ENCODE measurements at regions not wholly inside any gene's neighbourhood (a gene's known extent, or its start where the extent isn't known, plus 50 kb on each side); places are given as distances from the start of the nearest gene placed in this dataset.

DNA sequence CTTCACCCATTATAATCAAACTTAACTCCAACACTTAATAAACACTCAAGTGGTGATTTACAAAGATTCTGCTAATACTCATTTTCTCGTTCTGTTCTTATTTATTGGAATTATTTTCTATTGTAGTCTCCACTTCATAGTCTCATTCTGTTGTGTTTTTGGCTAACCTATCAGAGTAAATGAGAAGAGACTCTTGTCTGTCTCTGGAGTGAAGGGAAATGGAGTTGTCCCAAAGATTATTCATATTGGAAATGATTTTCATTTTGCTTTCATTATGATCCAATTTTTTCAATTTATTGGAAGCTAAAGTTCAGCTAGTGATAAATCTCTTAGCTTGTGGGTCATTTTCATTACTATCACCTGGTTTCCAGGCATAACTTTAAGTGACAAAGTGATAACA is 454.9 kb upstream of the JAG1 start:
- no peak for DNase-seq (ENCODE audit: low spot score)

DNA sequence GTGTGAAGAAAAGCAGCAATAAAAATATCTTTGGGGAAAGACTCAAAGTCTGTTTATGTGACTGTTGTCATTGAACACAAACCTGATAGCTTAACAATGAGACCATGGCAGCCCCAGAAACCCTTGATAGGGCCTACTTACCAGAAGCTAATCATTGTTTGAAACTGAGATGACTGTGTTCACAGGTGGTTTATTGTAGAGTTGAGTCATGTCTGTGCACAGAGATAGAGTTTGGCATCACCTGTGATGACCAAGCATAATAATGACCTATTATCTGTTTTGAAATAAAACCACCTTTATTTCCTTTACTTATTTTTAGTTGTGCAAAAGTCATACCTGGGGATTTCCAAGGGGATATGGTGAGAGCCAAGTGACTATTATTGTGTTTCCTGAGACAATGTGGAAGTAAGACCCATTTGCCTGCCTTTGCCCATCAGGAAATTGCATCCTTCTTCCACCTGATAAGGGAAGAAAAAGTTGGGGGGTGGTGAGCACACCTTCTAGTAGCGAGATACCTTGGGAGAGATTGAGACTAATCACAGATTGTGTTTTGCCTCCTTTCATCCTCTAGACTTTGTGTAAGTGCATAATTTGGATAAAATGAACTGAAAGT is 456.9 kb upstream of the JAG1 start:
- DNase-seq (ENCODE audit: low spot score) = no peak

DNA sequence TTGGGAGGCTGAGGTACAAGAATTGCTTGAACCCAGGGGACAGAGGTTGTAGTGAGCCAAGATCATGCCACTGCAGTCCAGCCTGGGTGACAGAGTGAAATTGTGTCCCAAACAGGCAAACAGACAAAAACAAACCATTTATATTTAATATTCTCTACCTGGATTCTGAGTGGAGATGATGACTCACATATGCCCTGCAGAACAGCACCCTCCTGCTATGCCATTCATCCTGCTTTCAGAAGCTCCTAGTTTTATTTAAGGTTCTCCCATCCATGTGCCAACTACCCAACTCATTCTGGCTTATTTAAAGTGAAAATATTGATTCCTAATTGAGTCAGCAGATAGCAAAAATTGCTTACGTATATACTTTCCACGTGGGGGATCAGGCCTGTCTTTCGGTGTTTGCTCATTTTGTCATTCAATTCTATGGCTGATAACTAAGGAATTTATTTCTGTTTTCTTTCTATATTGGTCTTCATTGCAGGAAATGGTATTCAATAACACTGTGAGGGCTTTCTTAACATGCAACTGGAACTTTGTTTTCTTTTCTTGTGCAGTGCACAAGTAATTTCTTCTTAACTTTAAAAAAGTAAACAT is 459.1 kb upstream of the JAG1 start:
- DNase-seq (ENCODE audit: low spot score) = no peak

DNA sequence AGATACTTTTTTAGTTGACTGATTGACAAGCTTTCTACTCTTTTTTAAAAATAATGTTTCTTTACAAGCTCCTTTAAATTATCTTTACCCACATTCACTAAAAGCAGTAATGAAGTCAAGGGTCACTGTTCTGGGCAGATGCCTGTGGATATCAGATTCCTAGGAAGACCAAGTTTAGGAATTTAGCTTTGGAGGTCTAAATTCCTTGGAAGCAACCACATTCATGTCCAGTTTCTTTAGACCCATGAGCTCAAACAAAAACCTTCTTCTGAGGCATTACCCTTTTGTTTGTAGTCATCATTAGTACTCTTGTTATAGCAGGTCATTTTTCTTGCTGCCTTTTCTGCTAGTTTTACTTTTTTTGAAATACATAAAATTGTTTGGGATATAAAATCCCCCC is 462.9 kb upstream of the JAG1 start:
- DNase-seq (ENCODE audit: low spot score) = no peak

DNA sequence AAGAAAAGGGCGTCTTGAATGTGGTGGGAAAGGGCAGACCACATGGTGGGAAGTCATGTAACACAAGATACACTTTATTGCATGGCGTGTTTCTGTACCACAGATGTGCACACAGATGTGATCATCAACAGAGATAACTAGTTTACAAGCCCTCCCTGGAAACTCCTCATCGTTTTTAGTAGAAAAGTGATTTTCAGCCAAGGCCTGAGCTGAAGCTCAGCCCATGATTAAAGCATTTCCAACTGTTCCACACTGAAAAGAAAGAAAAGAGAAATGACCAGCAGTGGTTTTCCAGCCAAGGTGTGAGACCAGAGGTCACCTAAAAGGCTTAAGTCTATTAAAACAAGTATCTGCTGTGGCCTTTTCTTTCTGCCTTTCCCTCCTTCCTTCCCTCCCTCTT is 463.9 kb upstream of the JAG1 start:
- DNase-seq (ENCODE audit: low spot score) = no peak

DNA sequence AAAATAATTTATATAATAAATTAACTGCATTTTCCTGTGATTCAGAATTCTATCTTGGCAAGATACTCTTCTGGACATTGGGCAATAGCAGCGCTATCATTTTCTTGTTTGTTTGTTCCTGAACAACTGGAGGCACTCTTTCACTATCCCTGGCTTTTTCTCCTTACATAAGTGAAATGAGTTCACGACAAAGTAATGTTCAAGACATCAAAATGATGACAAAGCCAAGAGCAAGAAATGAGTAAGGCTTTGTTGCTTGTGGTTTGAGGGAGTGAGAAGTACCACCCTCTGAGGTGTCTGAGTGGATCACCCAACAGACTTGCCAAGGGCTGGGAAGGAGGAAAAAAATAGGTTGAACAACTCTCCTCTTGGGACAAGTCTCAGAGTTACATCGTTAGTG is 466.6 kb upstream of the JAG1 start:
- DNase-seq (ENCODE audit: low spot score) = peak; percentile 89

DNA sequence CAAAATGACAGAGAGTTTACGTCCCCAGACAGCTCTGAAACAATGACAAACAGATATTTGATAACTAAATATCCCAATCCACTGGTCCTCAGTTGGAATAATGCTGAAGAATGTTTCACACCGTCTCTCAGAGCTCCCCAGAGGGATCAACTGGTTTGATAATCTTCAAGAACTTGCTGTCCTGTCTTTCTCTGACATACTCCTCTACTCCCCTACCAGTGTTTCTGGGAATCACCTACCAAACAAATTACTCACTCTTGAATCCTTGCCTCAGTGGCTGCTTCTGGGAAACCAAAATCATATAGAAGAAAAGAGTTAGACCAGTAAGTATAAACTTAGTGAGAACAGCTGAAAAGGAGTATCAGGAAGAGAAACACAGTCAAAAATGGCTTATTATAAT is 469.7 kb upstream of the JAG1 start:
- no peak for DNase-seq (ENCODE audit: low spot score)

DNA sequence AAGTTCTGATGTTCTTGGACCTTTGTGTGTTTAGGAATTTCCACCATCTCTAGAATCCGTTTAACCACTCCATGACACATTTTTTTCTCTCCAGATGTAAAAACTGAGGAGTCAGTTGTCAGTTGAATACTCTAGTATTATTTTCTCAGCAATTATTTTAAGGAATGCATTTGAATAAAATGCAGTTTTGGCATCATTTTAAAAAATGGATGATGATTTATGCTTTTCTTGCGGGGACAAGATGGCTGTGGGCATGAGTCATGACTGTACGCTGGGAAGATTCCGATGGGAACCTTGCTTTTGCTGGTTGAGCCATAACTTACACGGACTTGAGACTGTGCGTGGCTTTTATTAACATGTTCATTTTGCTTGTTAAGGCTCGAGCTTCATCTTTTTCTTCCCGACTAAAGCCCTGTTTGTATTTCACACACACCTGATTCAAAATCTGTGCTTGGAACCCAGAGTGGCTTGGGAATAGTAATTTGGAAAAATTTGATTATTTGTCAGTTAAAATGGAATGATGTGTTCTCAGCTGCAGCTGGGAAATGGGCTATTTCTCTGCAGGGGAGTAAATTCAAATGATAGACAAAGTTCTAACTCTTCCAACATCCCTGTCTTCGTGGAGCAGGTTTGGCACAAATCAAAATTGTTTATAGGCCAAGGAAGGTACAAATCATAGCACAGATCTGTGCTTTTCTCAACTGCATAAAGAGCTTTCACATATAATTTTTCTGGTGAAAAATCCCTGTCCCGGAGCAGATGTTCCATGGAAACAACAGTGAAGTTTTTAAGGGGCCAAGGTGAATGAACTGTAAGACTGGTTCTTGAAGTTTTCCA is 470.5 kb upstream of the JAG1 start:
- peak; percentile 90 for DNase-seq (ENCODE audit: low spot score)

DNA sequence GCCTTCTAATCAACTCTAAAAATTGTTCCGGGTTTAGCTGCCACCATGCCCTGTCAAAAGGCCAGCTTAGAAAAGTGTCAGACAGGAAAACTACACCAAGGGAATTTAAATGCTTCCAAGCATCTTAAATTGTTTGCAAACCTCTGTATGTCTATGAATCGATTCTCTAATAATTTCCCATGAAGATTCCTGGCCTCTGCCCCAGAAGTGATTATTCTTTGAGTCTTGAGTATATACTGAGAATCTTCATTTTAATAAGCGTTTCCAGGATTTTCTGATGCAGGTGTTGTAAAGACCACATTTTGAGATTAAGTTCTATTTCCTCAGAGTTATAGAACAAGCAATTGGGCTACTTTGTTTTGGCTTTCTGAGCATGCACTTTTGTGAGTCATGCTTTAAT is 471.8 kb upstream of the JAG1 start:
- no peak for DNase-seq (ENCODE audit: low spot score)

DNA sequence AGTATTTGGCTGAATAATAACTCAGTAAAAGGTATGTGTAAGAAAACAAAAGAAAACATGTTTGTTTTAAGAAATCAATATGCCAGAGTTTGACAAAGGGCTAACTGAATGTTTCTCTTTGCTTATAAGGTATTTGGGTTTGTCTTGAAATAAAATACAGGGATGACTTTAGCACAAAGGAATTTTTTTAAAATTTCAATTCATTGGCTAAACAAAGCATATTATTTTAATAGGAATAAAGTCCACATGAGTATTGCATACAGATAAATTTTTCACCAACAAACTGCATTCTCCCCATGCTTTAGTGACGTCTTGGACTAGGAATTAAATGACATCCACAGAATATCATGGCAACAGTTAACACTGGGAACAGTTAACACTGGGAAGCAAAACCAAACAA is 480.0 kb upstream of the JAG1 start:
- DNase-seq (ENCODE audit: low spot score) = no peak

DNA sequence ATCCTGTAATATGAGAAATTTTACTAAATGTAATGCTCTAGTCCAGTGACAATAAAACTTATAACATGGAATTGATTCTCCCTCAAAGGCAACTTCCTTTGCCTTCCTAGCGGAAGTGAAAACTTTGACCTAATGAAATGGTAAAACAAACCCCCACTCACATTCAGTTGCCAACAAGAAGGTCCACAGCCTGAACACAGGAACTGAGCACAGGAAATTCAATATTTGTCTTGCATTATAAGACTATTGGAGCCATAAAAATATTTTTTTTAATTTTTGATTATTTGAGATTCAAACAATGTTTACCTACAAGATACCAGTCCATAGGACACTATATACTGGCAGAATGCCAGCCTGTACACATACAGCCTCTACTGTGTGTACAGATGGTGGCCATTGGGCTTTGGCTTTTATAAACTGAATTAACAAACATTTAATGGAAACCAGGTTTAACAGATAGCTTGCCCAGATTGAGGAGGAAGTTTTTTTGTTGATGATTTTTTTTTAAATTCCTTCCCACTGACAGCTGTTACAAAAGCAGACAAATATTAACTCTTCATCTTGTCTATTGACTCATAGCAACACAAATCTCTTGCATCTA is 481.5 kb upstream of the JAG1 start:
- no peak for DNase-seq (ENCODE audit: low spot score)

DNA sequence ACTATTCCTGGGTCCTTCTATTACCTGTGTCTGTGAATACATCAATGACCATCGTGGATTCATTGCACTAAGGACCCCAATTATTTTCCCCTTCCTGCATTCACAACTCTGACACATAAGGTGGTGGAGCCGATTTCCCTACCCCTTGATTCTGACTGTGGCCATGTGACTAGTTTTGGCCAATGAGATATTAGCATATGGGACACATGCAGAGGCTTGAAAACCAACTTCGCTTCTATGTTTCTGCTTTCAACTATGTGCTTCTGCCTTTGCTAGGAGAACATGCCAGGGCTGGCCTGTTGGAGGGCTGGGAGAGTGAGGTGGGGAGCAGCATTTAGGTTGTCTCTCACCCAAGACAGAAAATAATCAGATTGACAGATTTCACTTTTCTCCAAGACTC is 483.1 kb upstream of the JAG1 start:
- no peak for DNase-seq (ENCODE audit: low spot score)

DNA sequence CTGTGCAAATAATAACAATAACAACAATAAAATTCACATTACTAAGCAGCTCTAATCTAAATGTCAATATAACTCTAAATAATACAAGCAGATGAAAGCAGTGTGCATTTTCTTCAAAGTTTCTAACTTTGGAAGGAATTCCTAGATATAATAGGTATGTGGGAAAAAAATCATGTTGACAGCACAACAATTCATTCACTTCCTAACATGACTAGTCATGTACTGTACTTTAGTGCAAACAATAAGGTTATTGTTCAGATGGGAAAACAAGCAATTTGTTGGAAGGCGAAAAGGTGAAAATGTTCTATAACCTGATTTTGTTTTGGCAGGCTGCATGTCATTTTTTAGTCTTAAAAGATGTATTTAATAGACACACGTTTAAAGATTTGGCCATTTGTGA is 484.3 kb upstream of the JAG1 start:
- DNase-seq (ENCODE audit: low spot score) = no peak

DNA sequence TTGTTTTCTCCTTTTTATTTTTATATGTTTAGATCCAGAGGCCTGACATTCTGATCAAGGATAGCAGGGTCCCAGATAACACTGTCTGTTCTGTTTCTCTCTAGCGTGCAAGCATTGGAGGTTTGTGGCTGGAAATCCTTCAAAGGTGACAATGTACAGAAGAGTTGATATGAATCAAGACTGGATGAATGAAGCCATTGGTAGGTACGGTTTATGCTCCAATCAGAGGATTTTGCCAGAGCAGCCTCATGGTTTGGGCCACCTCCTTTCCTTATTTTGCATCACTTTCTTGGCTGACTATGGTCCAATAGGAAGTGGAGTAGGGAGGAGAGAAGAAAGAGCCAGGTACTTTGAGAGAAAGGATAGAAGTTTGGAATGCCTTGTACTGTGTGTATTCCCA is 484.8 kb upstream of the JAG1 start:
- DNase-seq (ENCODE audit: low spot score) = no peak

DNA sequence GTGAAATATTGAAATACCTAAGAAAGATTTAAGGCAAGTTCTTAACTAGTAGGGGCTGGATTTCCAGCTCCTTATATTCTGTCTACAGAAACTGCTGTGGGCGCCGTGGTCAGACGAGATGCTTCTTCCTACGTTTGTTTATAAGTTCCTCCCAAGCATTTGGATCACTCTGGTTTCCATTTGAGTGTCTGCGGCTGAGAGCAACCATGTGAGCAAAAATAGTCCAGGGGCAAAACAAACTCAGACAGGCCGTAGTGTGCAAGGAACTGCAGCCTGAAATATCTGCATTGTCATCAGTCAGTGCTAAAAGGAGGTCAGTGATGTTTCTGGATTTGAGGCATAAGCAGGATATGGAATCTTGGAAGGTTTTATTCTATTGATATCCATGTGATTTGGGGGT is 485.9 kb upstream of the JAG1 start:
- no peak for DNase-seq (ENCODE audit: low spot score)

DNA sequence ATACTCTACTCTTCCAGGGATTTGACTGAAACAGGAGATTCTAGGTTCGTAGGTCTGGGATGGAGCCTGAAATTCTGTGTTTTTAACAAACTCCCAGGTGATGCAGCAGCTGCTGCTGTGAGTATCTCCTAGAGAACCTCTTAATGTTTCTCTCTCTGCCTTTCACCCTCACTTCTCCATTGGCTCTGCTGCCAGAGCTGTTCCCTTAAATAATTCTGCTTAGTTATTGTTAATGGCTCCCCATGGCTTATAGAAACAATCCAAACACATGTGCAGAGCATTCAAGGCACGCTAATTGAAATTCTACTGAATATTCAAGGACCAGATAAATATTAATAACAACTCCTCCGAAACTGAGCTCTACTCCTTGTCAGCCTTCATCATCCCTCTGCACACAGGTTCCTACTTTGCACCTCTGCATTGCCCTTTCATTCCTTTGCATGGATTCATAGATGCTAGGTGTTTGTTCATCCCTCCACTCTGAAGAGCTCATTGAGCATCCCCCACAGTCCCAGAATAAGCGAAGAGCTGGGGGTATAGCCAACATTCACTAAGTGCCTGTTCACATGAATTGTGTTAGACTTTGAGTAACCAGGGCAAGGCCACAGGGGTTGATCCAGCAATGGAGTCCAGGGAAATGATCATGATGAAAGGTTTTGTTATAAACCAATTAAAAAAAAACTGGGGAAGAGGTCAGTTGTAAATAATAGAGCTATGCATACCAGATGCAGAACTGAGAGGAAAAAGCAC is 488.4 kb upstream of the JAG1 start:
- no peak for DNase-seq (ENCODE audit: low spot score)

DNA sequence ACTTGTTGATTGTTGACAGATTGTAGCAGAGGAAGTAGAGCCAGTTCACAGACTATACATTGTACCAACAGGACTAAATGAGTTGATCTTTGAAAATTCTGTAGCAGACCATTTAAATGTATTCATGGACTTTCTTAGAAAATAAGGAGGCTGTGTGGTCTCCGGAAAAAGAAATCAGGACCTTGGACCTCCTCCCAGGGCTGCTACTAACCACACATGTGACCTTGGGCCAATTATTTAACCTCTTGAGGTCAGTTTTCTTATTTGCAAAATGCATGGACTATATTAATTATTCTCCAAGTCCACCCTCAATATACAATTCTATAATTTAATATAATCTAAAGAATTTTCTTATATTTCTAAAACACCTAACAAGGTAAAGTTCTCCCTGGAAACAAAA is 492.0 kb upstream of the JAG1 start:
- DNase-seq (ENCODE audit: low spot score) = no peak

DNA sequence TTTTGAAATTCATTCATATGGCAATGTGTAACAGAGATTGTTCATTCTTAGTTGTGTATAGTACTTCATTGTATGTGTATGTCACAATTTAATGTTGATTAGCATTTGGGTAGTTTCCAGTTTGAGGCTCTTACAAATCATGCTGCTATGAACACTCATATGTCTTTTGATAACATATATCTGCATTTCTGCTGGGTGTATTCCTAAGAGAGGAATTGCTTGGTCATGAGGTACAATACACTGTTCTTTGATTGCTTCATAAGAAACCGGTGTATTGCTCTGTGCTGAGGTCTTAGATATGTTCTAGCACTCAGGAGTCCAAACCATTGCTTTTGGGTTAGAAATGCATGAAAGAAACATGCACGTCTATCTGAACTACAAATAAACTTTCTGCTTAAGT is 492.9 kb upstream of the JAG1 start:
- DNase-seq (ENCODE audit: low spot score) = no peak

DNA sequence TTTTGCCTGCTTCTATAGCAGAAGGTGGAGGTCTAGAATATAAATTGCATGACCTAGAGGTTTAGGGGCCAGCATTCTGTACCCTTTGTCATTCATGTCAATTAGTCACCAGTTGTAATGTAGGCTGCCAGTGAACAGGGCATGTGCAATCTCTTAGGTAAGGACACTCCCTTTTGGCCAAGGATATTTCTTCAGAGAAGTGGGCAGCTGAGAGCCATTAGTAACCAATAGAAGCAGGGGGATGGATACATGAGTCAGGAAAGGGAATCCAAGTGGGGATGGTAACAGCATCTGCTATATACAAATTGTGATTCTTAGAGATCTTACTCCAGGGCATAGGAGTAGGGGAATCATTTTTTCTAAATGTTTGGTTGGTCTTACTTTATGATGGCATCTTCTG is 494.2 kb upstream of the JAG1 start:
- DNase-seq (ENCODE audit: low spot score) = peak; percentile 18

DNA sequence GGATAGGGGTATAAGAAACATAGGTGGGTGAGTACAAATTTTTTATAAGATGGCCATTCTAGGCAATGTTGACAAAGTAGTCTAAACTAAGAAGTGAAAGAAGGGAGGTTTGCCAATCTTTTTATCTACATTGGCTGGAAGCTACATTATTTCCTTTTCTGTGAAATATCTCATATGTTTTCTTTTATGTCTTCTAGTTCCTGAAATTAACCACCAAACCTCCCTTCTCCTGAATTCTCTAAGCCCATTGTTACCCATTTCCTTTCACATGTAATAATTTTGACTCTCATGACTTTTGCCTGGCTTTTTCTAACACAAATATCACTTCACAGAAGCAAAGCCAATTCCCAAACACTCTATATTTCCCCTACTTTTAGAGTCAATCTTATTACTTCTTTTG is 496.2 kb upstream of the JAG1 start:
- no peak for DNase-seq (ENCODE audit: low spot score)

DNA sequence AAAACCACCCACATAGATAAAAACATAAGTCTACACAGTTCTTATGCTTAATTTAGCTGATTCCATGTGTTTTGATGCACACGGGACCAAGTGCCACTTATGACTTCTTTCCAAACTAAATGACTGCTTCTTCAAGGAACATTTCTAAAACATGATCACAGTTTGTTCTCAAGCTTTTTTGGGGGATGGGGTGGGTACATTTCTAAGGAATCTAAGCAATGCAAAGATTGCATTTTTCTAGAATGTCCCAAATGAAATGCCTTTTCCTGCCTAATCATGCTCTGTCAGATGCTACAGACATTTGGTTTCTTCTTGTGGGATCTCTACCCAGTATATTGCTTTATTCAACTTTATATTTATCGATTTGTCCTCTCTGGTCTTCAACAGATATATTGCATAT is 496.8 kb upstream of the JAG1 start:
- no peak for DNase-seq (ENCODE audit: low spot score)

DNA sequence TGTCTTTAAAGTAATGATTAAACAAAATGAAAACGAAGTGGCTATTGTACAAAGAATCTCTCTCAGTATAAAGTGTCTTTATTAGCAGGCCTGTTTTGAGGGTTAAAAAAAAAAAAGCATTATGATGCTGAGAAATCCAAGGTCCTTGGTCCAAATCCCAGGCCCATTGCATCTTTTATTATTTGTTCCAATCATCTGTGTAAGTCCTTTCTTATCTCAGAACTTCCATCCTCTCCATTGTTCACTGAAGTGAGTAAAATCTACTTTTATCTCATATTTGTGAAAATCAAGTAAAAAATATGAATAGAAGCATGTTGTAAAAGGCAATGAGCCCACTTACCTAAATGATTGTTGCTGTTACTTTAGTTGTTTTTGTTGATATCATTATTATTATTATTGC is 499.1 kb upstream of the JAG1 start:
- no peak for DNase-seq (ENCODE audit: low spot score)
